Kidney (tissue), 13 donors: ENCODE measurements at regions not wholly inside any gene's neighbourhood (a gene's known extent, or its start where the extent isn't known, plus 50 kb on each side); places are given as distances from the start of the nearest gene placed in this dataset.

Source experiments
- DNase-seq, 5 donors: peaks; one replicate each; pipeline ENCODE4 v3.0.0-alpha.2; 2013 to 2020
- FAIRE-seq: peaks from 2 replicates; lab custom pipeline; 2012; peaks lifted over from hg19 to GRCh38; lab: Jason Lieb, UNC
- H3K27ac ChIP-seq, 2 donors: one replicate each; pipeline ENCODE4 v1.7.0; 2013; ENCODE audit warnings: low read depth in 2 of 2, low read length in 2 of 2, inconsistent platforms in 1 of 2
- H3K27me3 ChIP-seq: one replicate; pipeline ENCODE4 v1.7.1; 2013; ENCODE audit warnings: low read length, inconsistent platforms; ENCODE audit not compliant: control insufficient read depth, insufficient read depth
- H3K36me3 ChIP-seq, 3 donors: one replicate each; pipeline versions ENCODE4 v1.7.0 to v1.7.1; 2013; ENCODE audit warnings: low read length in 3 of 3, control low read depth in 1 of 3, inconsistent platforms in 1 of 3; ENCODE audit not compliant: insufficient read depth in 3 of 3, control insufficient read depth in 2 of 3
- H3K4me1 ChIP-seq, 3 donors: one replicate each; pipeline versions ENCODE4 v1.7.0 to v1.7.1; 2013; ENCODE audit warnings: low read length in 3 of 3, inconsistent platforms in 1 of 3, low read depth in 1 of 3; ENCODE audit not compliant: control insufficient read depth in 2 of 3, insufficient read depth in 2 of 3
- H3K4me3 ChIP-seq, 3 donors: one replicate each; pipeline versions ENCODE4 v1.7.0 to v1.8.1; 2013; ENCODE audit warnings: low read length in 3 of 3, control low read depth in 1 of 3, inconsistent platforms in 1 of 3
- H3K9ac ChIP-seq, 3 donors: one replicate each; pipeline versions ENCODE4 v1.7.0 to v1.7.1; 2013; ENCODE audit warnings: low read length in 3 of 3, control low read depth in 1 of 3, inconsistent platforms in 1 of 3
- H3K9me3 ChIP-seq, 3 donors: one replicate each; pipeline versions ENCODE4 v1.7.0 to v1.7.1; 2013; ENCODE audit warnings: low read length in 3 of 3, control low read depth in 1 of 3, inconsistent platforms in 1 of 3; ENCODE audit not compliant: control insufficient read depth in 2 of 3, insufficient read depth in 1 of 3
- intact Hi-C: fragments of 100-400 bp; cut with DNase I; formaldehyde crosslinking; loops from one replicate; pipeline ENCODE4 v1.11.1; 2022
- TF ChIP-seq, protein P1 (sequence below): IDR thresholded peaks from 3 replicates; pipeline ENCODE4 v1.5.1; 2012; ENCODE audit warnings: mild to moderate bottlenecking, moderate library complexity, borderline replicate concordance; ENCODE audit not compliant: insufficient read depth; ENCODE audit errors: extremely low read depth
- donor health status: control.
- donor health status: control.
- donor health status: control.
- donor health status: control.
- donor health status: control.
- donor health status: DM: yes; HTN: yes; CAD: no.
- donor health status: Normal renal cell carcinoma (clear cell type).

DNA sequence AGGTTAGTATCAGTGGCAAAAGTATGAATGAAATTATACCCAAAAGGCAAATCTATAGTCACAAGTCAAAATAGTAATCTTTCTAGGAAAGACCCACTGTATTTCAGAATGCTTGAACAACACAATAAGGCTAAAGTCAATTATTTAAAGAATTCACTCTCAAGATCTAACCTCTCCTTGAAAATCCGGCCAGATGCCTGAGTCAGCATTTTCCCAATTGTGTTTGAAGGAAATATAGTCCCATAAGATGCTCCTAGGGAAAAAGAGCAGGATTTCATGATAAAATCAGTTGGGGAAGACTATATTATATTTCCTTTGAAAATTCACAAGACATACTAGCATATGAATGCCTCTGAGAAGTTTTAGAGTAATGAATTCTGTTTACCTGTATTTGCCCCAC, 1075.0 kb downstream of the GRM8 start:
- Histone ChIP-seq H3K27ac (no peak overlapping the region), H3K9me3 (no peaks in the 10 kb centered on the region), H3K36me3 (no peaks in the 10 kb centered on the region), H3K4me1 (no peaks in the 10 kb centered on the region), H3K4me3 (no peak overlapping the region), H3K9ac (no peak overlapping the region), H3K27me3 (no peaks in the 10 kb centered on the region)
- TF ChIP-seq, protein P1, sequence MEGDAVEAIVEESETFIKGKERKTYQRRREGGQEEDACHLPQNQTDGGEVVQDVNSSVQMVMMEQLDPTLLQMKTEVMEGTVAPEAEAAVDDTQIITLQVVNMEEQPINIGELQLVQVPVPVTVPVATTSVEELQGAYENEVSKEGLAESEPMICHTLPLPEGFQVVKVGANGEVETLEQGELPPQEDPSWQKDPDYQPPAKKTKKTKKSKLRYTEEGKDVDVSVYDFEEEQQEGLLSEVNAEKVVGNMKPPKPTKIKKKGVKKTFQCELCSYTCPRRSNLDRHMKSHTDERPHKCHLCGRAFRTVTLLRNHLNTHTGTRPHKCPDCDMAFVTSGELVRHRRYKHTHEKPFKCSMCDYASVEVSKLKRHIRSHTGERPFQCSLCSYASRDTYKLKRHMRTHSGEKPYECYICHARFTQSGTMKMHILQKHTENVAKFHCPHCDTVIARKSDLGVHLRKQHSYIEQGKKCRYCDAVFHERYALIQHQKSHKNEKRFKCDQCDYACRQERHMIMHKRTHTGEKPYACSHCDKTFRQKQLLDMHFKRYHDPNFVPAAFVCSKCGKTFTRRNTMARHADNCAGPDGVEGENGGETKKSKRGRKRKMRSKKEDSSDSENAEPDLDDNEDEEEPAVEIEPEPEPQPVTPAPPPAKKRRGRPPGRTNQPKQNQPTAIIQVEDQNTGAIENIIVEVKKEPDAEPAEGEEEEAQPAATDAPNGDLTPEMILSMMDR: no peak
- FAIRE-seq: no peak
- intact Hi-C loops: no loop called here
- DNase-seq: no peak

DNA sequence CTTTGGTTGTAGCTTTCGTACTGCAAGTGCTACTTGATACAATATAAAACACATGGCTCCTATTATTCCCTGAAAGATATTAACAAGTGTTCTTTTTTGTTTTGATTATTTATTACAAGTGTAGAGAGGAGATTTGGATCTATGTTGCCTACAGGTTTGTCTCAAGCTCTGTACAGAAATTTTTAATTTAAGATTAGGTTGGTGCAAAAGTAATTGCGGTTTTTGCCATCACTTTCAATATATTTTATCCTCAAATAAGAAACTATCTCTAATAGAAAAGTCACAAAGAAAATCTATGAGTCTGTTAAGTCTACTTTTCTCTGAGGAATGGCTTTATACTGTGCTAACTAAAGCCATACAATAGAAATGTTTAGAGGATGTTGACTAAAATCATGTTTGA, 1086.1 kb downstream of the GRM8 start:
- DNase-seq (no peak), FAIRE-seq (no peak)
- no peaks in the 10 kb centered on the region for H3K4me1 ChIP-seq
- intact Hi-C loops: no loop called here
- H3K36me3 ChIP-seq: no peaks in the 10 kb centered on the region
- H3K9me3 ChIP-seq: peaks cover 0 to 5% (median 0%) of the 10 kb centered on the region in 3 donors
- no peaks in the 10 kb centered on the region for H3K27me3 ChIP-seq
- no peak overlapping the region for H3K27ac ChIP-seq
- TF ChIP-seq, protein P1: no peak
- no peak overlapping the region for H3K9ac ChIP-seq
- H3K4me3 ChIP-seq: no peak overlapping the region

DNA sequence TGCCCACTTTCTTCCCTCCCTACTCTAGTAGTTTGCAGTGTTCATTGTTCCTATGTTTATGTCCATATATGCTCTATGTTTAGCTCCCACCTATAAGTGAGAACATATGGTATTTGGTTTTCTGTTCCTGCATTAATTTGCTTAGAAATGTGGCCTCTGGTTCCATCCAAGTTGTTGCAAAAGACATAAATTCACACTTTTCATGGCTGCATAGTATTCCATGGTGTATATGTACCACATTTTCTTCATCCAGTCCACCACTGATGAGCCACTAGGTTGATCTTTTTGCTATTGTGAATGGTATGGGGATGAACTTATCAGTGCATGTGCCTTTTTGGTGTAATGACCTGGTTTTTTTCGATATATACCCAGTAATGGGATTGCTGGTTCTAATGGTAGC, 1089.1 kb downstream of the GRM8 start:
- Histone ChIP-seq H3K27ac (no peak overlapping the region), H3K9me3 (peaks cover 0 to 5% (median 0%) of the 10 kb centered on the region in 3 donors), H3K27me3 (no peaks in the 10 kb centered on the region), H3K9ac (no peak overlapping the region), H3K4me1 (no peaks in the 10 kb centered on the region), H3K36me3 (no peaks in the 10 kb centered on the region), H3K4me3 (no peak overlapping the region)
- DNase-seq (no peak), FAIRE-seq (no peak)
- intact Hi-C loops: no loop called here
- TF ChIP-seq, protein P1: no peak

DNA sequence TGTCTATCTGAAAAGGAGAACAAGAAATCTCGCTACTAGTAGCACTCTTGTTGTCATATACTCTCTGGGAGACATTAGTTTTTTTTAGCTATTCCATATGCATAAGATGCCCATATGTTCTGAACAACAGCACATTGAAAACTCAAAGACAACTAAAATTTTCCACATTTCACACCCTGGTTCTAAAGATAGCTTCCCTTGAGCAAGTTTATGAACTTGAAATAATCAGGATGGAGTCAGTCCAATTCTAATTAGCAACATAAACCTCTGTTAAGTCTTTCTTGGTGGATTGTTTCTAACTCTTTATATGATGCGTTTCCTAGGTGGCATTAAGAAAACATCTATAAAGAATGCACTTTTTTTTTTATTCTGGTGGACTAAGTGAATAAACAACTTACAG, 1095.3 kb downstream of the GRM8 start:
- Histone ChIP-seq H3K4me3 (no peak overlapping the region), H3K27me3 (no peaks in the 10 kb centered on the region), H3K36me3 (no peaks in the 10 kb centered on the region), H3K9ac (no peak overlapping the region), H3K9me3 (peaks cover 0 to 3% (median 2%) of the 10 kb centered on the region in 3 donors), H3K4me1 (no peaks in the 10 kb centered on the region), H3K27ac (no peak overlapping the region)
- intact Hi-C loops: no loop called here
- DNase-seq: no peak
- FAIRE-seq: no peak
- TF ChIP-seq, protein P1: no peak
